DND-41 (cell line): ENCODE measurements at regions not wholly inside any gene's neighbourhood (a gene's known extent, or its start where the extent isn't known, plus 50 kb on each side); places are given as distances from the start of the nearest gene placed in this dataset.

Experiments
- EZH2 ChIP-seq: IDR thresholded peaks from 3 replicates; pipeline ENCODE4 v1.6.1; 2012; ENCODE audit warnings: borderline replicate concordance, low read depth, mild to moderate bottlenecking, moderate library complexity, low read length, inconsistent platforms; ENCODE audit not compliant: severe bottlenecking
- TF ChIP-seq, protein P1 (sequence below): IDR thresholded peaks from 2 replicates; pipeline ENCODE4 v1.5.1; 2012; ENCODE audit warnings: borderline replicate concordance, low read length, moderate library complexity, mild to moderate bottlenecking; ENCODE audit not compliant: poor library complexity, severe bottlenecking; ENCODE audit errors: extremely low read depth

DNA sequence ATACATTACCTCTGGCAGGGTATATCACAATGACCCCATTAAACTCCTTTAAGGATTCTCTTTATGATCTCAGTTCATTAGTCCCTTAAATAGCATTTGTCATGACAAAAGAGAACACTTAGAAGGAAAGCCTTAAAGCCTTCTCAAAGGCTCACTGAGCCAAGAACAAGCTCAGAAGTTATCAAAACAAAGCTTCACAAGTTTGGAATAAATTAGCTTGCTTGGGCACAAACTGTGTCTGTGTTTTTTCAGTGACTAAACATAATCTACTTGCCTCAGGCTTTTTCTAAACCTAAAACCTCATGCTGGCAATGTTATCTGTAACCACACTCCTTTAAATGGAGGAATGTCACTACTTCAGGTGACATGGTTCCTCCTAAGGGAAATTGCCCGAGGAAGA is 1114.9 kb upstream of the C9orf72 start:
- TF ChIP-seq, protein P1, sequence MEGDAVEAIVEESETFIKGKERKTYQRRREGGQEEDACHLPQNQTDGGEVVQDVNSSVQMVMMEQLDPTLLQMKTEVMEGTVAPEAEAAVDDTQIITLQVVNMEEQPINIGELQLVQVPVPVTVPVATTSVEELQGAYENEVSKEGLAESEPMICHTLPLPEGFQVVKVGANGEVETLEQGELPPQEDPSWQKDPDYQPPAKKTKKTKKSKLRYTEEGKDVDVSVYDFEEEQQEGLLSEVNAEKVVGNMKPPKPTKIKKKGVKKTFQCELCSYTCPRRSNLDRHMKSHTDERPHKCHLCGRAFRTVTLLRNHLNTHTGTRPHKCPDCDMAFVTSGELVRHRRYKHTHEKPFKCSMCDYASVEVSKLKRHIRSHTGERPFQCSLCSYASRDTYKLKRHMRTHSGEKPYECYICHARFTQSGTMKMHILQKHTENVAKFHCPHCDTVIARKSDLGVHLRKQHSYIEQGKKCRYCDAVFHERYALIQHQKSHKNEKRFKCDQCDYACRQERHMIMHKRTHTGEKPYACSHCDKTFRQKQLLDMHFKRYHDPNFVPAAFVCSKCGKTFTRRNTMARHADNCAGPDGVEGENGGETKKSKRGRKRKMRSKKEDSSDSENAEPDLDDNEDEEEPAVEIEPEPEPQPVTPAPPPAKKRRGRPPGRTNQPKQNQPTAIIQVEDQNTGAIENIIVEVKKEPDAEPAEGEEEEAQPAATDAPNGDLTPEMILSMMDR, result no peak
- no peak for TF ChIP-seq EZH2
